GM12864 (cell line): ENCODE measurements at regions not wholly inside any gene's neighbourhood (a gene's known extent, or its start where the extent isn't known, plus 50 kb on each side); places are given as distances from the start of the nearest gene placed in this dataset.

ENCODE experiments used
- DNase-seq: peaks from one replicate; pipeline ENCODE4 v3.0.0-alpha.2; 2011; ENCODE audit warnings: low read depth
- H3K4me3 ChIP-seq: 2 replicates; pipeline ENCODE4 v1.5.1; 2011; ENCODE audit warnings: mild to moderate bottlenecking, low read depth, low read length, control low read depth
- CTCF ChIP-seq: IDR thresholded peaks from 2 replicates; pipeline ENCODE4 v1.5.1; 2011; ENCODE audit warnings: low read depth, mild to moderate bottlenecking, moderate library complexity, low read length, control low read depth, inconsistent platforms; ENCODE audit errors: missing control alignments

- no peak overlapping the region for H3K4me3 ChIP-seq
- TF ChIP-seq CTCF, result no peak
- no peak for DNase-seq
These were observed 102.3 kb upstream of the JARID2 start for GRCh38 chr6:15143540-15143939.

DNA sequence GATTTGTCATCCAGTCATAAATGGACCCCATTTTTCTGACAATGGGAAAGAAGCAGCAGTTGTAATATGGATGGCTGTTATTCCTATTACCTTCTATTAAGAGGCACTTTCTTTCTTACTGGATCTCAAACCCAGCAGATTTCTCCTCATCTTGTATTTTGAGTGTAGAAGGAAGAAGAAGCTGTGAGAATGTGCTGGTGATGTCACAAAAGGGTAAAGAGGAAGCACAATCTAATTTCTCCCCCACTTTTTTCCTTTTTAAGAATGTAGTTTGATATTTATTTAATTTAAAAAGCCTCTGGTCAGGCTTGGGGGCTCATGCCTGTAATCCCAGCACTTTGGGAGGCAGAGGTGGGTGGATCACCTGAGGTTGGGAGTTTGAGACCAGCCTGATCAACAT lies 100.0 kb upstream of the JARID2 start:
- no peak for DNase-seq
- no peak for TF ChIP-seq CTCF
- no peak overlapping the region for H3K4me3 ChIP-seq

DNA sequence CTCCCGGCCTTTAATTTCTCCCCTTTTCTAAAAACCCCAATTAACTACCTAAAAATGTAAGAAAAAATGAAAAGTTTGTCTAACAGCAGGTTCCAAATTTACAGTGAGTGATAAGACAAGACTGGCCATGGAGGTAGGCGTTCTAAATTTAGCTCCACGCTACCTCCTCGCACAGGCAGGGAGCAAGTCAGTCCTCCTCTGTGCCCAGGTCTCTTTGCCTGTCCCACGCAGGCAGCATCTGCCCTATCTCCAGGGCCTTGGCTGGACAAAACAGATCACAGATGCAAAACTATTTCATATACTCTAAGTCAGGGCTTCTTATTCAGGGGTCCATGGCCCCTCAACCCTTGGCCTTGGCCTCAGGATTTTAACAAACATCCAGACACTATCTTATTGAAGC lies 98.0 kb upstream of the JARID2 start:
- no peak overlapping the region for H3K4me3 ChIP-seq
- TF ChIP-seq CTCF, result no peak
- DNase-seq, result no peak

GRCh38 chr6:15148356-15148946 lies 97.4 kb upstream of the JARID2 start:
- H3K4me3 ChIP-seq, result no peak overlapping the region
- DNase-seq, result no peak
- TF ChIP-seq CTCF, result no peak

- no peak for TF ChIP-seq CTCF
- DNase-seq, result no peak
- no peak overlapping the region for H3K4me3 ChIP-seq
These were observed 95.7 kb upstream of the JARID2 start for GRCh38 chr6:15150207-15150606.

- no peak overlapping the region for H3K4me3 ChIP-seq
- no peak for TF ChIP-seq CTCF
- no peak for DNase-seq
These were observed 93.2 kb upstream of the JARID2 start for GRCh38 chr6:15152700-15153099.

DNA sequence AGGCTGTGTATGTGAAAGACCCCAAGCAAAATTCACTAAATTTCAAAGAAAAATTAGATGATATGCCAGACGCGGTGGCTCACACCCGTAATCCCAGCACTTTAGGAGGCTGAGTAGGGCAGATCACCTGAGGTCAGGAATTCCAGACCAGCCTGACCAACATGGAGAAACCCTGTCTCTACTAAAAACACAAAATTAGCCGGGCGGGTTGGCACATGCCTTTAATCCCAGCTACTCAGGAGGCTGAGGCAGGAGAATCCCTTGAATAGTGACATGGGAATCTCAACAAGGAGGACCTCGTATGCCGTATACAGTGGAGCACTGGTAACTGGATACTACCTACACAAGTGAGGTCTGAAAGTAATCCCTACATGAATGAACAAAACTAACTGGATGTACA lies 92.7 kb upstream of the JARID2 start:
- no peak for TF ChIP-seq CTCF
- H3K4me3 ChIP-seq, result no peak overlapping the region
- no peak for DNase-seq
